ENCODE measurements at regions not wholly inside any gene's neighbourhood (a gene's known extent, or its start where the extent isn't known, plus 50 kb on each side); places are given as distances from the start of the nearest gene placed in this dataset.

DNA sequence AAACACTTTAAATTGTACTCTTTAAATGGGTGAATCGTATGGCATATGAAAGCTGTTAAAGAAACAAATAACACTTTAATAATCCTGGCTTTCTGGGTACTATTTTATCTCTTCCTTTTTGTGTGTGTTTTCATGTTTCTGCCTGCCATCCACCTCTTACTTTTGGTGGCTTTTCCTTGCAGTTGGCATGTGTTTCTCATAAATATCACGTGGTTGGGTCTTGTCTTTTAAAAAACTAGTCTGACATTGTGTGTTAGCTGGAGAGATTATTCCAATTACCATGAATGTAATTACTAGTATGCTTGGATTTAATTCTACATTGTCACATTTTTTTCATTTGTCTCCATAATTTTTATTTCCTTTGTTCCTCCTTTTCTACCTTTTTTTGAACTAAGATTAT lies 262.9 kb upstream of the B3GAT1 start:
- TF ChIP-seq, protein P1, sequence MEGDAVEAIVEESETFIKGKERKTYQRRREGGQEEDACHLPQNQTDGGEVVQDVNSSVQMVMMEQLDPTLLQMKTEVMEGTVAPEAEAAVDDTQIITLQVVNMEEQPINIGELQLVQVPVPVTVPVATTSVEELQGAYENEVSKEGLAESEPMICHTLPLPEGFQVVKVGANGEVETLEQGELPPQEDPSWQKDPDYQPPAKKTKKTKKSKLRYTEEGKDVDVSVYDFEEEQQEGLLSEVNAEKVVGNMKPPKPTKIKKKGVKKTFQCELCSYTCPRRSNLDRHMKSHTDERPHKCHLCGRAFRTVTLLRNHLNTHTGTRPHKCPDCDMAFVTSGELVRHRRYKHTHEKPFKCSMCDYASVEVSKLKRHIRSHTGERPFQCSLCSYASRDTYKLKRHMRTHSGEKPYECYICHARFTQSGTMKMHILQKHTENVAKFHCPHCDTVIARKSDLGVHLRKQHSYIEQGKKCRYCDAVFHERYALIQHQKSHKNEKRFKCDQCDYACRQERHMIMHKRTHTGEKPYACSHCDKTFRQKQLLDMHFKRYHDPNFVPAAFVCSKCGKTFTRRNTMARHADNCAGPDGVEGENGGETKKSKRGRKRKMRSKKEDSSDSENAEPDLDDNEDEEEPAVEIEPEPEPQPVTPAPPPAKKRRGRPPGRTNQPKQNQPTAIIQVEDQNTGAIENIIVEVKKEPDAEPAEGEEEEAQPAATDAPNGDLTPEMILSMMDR (IDR thresholded peaks at IDR 0.05; ENCODE audit: low read length): no peak
- TF ChIP-seq EZH2 (IDR thresholded peaks at IDR 0.05; ENCODE audit: borderline replicate concordance, low read length): no peak

Data from OCI-LY1 (cell line).